Ovary (tissue), 3 donors: ENCODE measurements at regions not wholly inside any gene's neighbourhood (a gene's known extent, or its start where the extent isn't known, plus 50 kb on each side); places are given as distances from the start of the nearest gene placed in this dataset.

Experiments used
- CTCF ChIP-seq, 3 donors: fragments of 450-650 bp in 2 of 3; fragments of 200-600 bp in 1 of 3; IDR thresholded peaks; one replicate each; pipeline versions ENCODE4 v1.5.1 to v1.8.0; 2016 to 2022; ENCODE audit warnings: antibody characterized with exemption in 3 of 3, mild to moderate bottlenecking in 1 of 3
- EP300 ChIP-seq: sonication (generic); formaldehyde crosslinking; IDR thresholded peaks from one replicate; pipeline ENCODE4 v1.6.1; 2017; ENCODE audit warnings: antibody characterized with exemption
- POLR2A ChIP-seq: fragments of 450-650 bp; IDR thresholded peaks from one replicate; pipeline ENCODE4 v1.6.1; 2017; ENCODE audit warnings: antibody characterized with exemption, mild to moderate bottlenecking, moderate library complexity
- donor health status: DM: no; HTN: no; CAD: no.

- TF ChIP-seq CTCF (IDR thresholded peaks at IDR 0.05) (no peak), POLR2A (no peak), EP300 (no peak)
Observed at GRCh38 chr2:226086190-226086589, 686.7 kb downstream of the NYAP2 start.
